HepG2 (cell line): ENCODE measurements at regions not wholly inside any gene's neighbourhood (a gene's known extent, or its start where the extent isn't known, plus 50 kb on each side); places are given as distances from the start of the nearest gene placed in this dataset.

Experiments
- ATAC-seq: fragments of 200-7000 bp; cut with Tn5 transposase; 3 replicates; pipeline ENCODE4 v1.9.1; 2020; ENCODE audit warnings: mild to moderate bottlenecking, moderate library complexity
- BruUV-seq: library from RNA; stranded (reverse); fragments of 400-500 nt; replicated peaks from 2 replicates; lab custom pipeline; 2021; lab: Mats Ljungman, UMichigan
- CTCF ChIA-PET: fragments of 300-600 bp; formaldehyde crosslinking; extraction: SDS; loops from one replicate; lab custom pipeline; 2021; ENCODE audit warnings: low total read pairs, inconsistent platforms, low intra/inter-chr PET ratio; lab: Yijun Ruan, JAX
- POLR2A ChIA-PET: fragments of 350-600 bp; sonication (Branson Sonifier 250); formaldehyde crosslinking; loops from one replicate; lab custom pipeline; 2020; ENCODE audit warnings: antibody characterized with exemption, inconsistent platforms; lab: Yijun Ruan, JAX
- DNase-seq: peaks from one replicate; pipeline ENCODE4 v3.0.0-alpha.2; 2015; ENCODE audit warnings: low spot score
- FAIRE-seq: peaks from 3 replicates; lab custom pipeline; 2011; peaks lifted over from hg19 to GRCh38; lab: Jason Lieb, UNC
- H2AFZ ChIP-seq: one replicate; pipeline ENCODE4 v1.6.1; 2011; ENCODE audit warnings: low read length, inconsistent platforms
- H3K27ac ChIP-seq: fragments of 300-600 bp; 3 replicates; pipeline ENCODE4 v1.8.0; 2011; ENCODE audit warnings: mixed run types, mild to moderate bottlenecking, mixed read lengths, low read length, inconsistent platforms; ENCODE audit not compliant: insufficient read depth; ENCODE audit errors: extremely low read length
- H3K27me3 ChIP-seq, 2 experiments: fragments of 200-600 bp in 1 of 2; 2 replicates in 1 of 2; 3 replicates in 1 of 2; pipeline versions ENCODE4 v1.6.0 to v1.8.0; 2011; ENCODE audit warnings: low read length in 2 of 2, mild to moderate bottlenecking in 2 of 2, moderate library complexity in 2 of 2, inconsistent platforms in 1 of 2; ENCODE audit not compliant: insufficient read depth in 2 of 2, control insufficient read depth in 1 of 2
- H3K36me3 ChIP-seq, 2 experiments: fragments of 200-600 bp in 1 of 2; replicated peaks in 1 of 2; 2 replicates in 1 of 2; 3 replicates in 1 of 2; pipeline versions ENCODE4 v1.5.1 to v1.8.0; 2011; ENCODE audit warnings: low read length in 2 of 2, inconsistent platforms in 1 of 2; ENCODE audit not compliant: insufficient read depth in 2 of 2, control insufficient read depth in 1 of 2
- H3K4me1 ChIP-seq: 2 replicates; pipeline ENCODE4 v1.5.1; 2012; ENCODE audit warnings: low read length, inconsistent platforms; ENCODE audit not compliant: insufficient read depth
- H3K4me2 ChIP-seq: 2 replicates; pipeline ENCODE4 v1.6.0; 2011; ENCODE audit warnings: low read depth, low read length, inconsistent platforms
- H3K4me3 ChIP-seq, 3 experiments: fragments of 200-600 bp in 1 of 3; sonication (generic), shearing (Covaris generic) in 1 of 3; replicated peaks in 1 of 3; 2 replicates each; pipeline ENCODE4 v1.5.1; 2011 to 2016; ENCODE audit warnings: low read length in 3 of 3, inconsistent platforms in 2 of 3, low read depth in 2 of 3, mild to moderate bottlenecking in 2 of 3, control low read depth in 1 of 3, mixed read lengths in 1 of 3; ENCODE audit not compliant: insufficient read depth in 1 of 3
- H3K79me2 ChIP-seq: one replicate; pipeline ENCODE4 v1.6.1; 2011; ENCODE audit warnings: low read length, inconsistent platforms; ENCODE audit not compliant: insufficient read depth
- H3K9ac ChIP-seq: 2 replicates; pipeline ENCODE4 v1.6.0; 2011; ENCODE audit warnings: mild to moderate bottlenecking, low read depth, low read length, inconsistent platforms; ENCODE audit not compliant: insufficient read depth
- H3K9me3 ChIP-seq: 2 replicates; pipeline ENCODE4 v1.5.1; 2012; ENCODE audit warnings: mild to moderate bottlenecking, low read length
- H4K20me1 ChIP-seq: 2 replicates; pipeline ENCODE4 v1.6.0; 2011; ENCODE audit warnings: inconsistent platforms, mild to moderate bottlenecking, low read length, moderate library complexity; ENCODE audit not compliant: insufficient read depth
- ADNP ChIP-seq: sonication (generic); formaldehyde crosslinking; IDR thresholded peaks from 2 replicates; pipeline ENCODE4 v1.4.0; 2020; ENCODE audit warnings: missing genetic modification reagents
- CBX5 ChIP-seq: sonication (generic); formaldehyde crosslinking; IDR thresholded peaks from 2 replicates; pipeline ENCODE4 v1.4.0; 2020; ENCODE audit warnings: missing genetic modification reagents, borderline replicate concordance
- CEBPB ChIP-seq: IDR thresholded peaks from 2 replicates; pipeline ENCODE4 v1.6.1; 2011; ENCODE audit warnings: low read depth, low read length, improper control_type of control experiment, borderline replicate concordance
- DMAP1 ChIP-seq: IDR thresholded peaks from 2 replicates; pipeline ENCODE4 v1.6.1; 2016
- GLI4 ChIP-seq: sonication (generic); formaldehyde crosslinking; IDR thresholded peaks from 2 replicates; pipeline ENCODE4 v1.5.1; 2020; ENCODE audit warnings: missing genetic modification reagents, mild to moderate bottlenecking, moderate library complexity, borderline replicate concordance
- KMT2A ChIP-seq: sonication (generic); formaldehyde crosslinking; IDR thresholded peaks from 2 replicates; pipeline ENCODE4 v1.4.0; 2020; ENCODE audit warnings: missing genetic modification reagents
- PAXIP1 ChIP-seq: sonication (generic); formaldehyde crosslinking; conservative IDR thresholded peaks from 2 replicates; pipeline ENCODE4 v1.4.0; 2020; ENCODE audit warnings: mild to moderate bottlenecking, missing genetic modification reagents, moderate library complexity
- REPIN1 ChIP-seq: sonication (generic); formaldehyde crosslinking; IDR thresholded peaks from 2 replicates; pipeline ENCODE4 v1.8.0; 2022; ENCODE audit warnings: missing genetic modification reagents, low read depth, mild to moderate bottlenecking, borderline replicate concordance
- SP140L ChIP-seq: sonication (generic); formaldehyde crosslinking; IDR thresholded peaks from 2 replicates; pipeline ENCODE4 v1.4.0; 2020; ENCODE audit warnings: missing genetic modification reagents, borderline replicate concordance
- STAT6 ChIP-seq: sonication (generic); formaldehyde crosslinking; IDR thresholded peaks from 2 replicates; pipeline ENCODE4 v1.4.0; 2020; ENCODE audit warnings: missing genetic modification reagents, mild to moderate bottlenecking, borderline replicate concordance
- TBX3 ChIP-seq: fragments of 450-650 bp; IDR thresholded peaks from 2 replicates; pipeline ENCODE4 v1.6.1; 2017; ENCODE audit warnings: antibody characterized with exemption, mild to moderate bottlenecking, inconsistent platforms, borderline replicate concordance
- TP53 ChIP-seq: sonication (generic); formaldehyde crosslinking; conservative IDR thresholded peaks from 2 replicates; pipeline ENCODE4 v1.4.0; 2020; ENCODE audit warnings: missing genetic modification reagents
- ZNF558 ChIP-seq: sonication (generic); formaldehyde crosslinking; IDR thresholded peaks from 2 replicates; pipeline ENCODE4 v1.9.0; 2022; ENCODE audit warnings: mild to moderate bottlenecking, missing genetic modification reagents, borderline replicate concordance
- ZNF570 ChIP-seq: sonication (generic); formaldehyde crosslinking; IDR thresholded peaks from 2 replicates; pipeline ENCODE4 v1.4.0; 2020; ENCODE audit warnings: mild to moderate bottlenecking, missing genetic modification reagents, borderline replicate concordance
- WGBS: methylation state at CpG from one replicate; pipeline ENCODE4 v1.1.6; 2017; ENCODE audit warnings: low lambda C conversion rate; 5-methylcytosine and 5-hydroxymethylcytosine counted together
- in situ Hi-C: cut with HindIII; loops from 2 replicates; pipeline ENCODE4 v1.10.0; 2017; ENCODE audit warnings: low pct_unique_long_range_greater_than_20kb; ENCODE audit not compliant: extremely low pct_ligation_motif_present
- intact Hi-C: fragments of 100-400 bp; cut with micrococcal nuclease; formaldehyde crosslinking; loops from one replicate; pipeline ENCODE4 v1.10.0; 2022; ENCODE audit not compliant: unreplicated experiment

GRCh38 chr7:10312942-10313341, 660.7 kb upstream of the PHF14 start:
- TF ChIP-seq CBX5 (no peak), CEBPB (peak; percentile 48; the same call in 1 of the 2 replicates), ZNF558 (CRISPR knock-in tag) (no peak), PAXIP1 (CRISPR knock-in tag) (no peak)
- Histone ChIP-seq H3K4me1 (no peaks in the 10 kb centered on the region), H3K4me3 (no peak overlapping the region), H3K4me2 (no peak overlapping the region), H3K9ac (no peak overlapping the region), H3K27ac (no peak overlapping the region), H4K20me1 (no peaks in the 10 kb centered on the region), H3K9me3 (peaks cover 84% of the 10 kb centered on the region), H3K79me2 (no peaks in the 10 kb centered on the region), H2AFZ (no peak overlapping the region), H3K27me3 (no peaks in the 10 kb centered on the region), H3K36me3 (no peaks in the 10 kb centered on the region)
- 51% methylated on average over 2 of the region's 2 CpGs for WGBS
- ChIA-PET CTCF (no interaction called here), POLR2A (no interaction called here)
- in situ Hi-C loops: no loop called here
- FAIRE-seq (no peak), DNase-seq (no peak), ATAC-seq (no peak)
- BruUV-seq: no TSS peak
- intact Hi-C loops: no loop called here

- Histone ChIP-seq H3K4me2 (no peak overlapping the region), H3K27me3 (no peaks in the 10 kb centered on the region), H3K9me3 (peaks cover 71% of the 10 kb centered on the region), H3K9ac (no peak overlapping the region), H3K4me3 (no peak overlapping the region), H3K27ac (no peak overlapping the region), H3K79me2 (no peaks in the 10 kb centered on the region), H3K36me3 (no peaks in the 10 kb centered on the region), H3K4me1 (no peaks in the 10 kb centered on the region), H2AFZ (no peak overlapping the region), H4K20me1 (no peaks in the 10 kb centered on the region)
- in situ Hi-C loops: no loop called here
- no peak for FAIRE-seq
- no peak for DNase-seq
- no peak for ATAC-seq
- POLR2A ChIA-PET: no interaction called here
- intact Hi-C loops: no loop called here
- BruUV-seq: no TSS peak
- under 1% methylated on average over 4 of the region's 4 CpGs for WGBS
- CTCF ChIA-PET: no interaction called here
- TF ChIP-seq ADNP (CRISPR knock-in tag) (no peak), STAT6 (CRISPR knock-in tag) (no peak), TBX3 (no peak), TP53 (no peak), ZNF570 (CRISPR knock-in tag) (no peak), GLI4 (CRISPR knock-in tag) (no peak), REPIN1 (CRISPR knock-in tag) (no peak), SP140L (no peak), DMAP1 (no peak), KMT2A (CRISPR knock-in tag) (no peak)
Observed at GRCh38 chr7:10315881-10316280, 657.8 kb upstream of the PHF14 start.
